Stimulated activated CD4-positive, alpha-beta T cell treated with anti-CD3 and anti-CD28 coated beads, Interleukin-1b, Interleukin-23, amount 100 ng/mL, for 48 hours (primary cell): ENCODE measurements at regions not wholly inside any gene's neighbourhood (a gene's known extent, or its start where the extent isn't known, plus 50 kb on each side); places are given as distances from the start of the nearest gene placed in this dataset.

Experiments
- DNase-seq: peaks from one replicate; pipeline ENCODE4 v3.0.0-alpha.2; 2020

DNA sequence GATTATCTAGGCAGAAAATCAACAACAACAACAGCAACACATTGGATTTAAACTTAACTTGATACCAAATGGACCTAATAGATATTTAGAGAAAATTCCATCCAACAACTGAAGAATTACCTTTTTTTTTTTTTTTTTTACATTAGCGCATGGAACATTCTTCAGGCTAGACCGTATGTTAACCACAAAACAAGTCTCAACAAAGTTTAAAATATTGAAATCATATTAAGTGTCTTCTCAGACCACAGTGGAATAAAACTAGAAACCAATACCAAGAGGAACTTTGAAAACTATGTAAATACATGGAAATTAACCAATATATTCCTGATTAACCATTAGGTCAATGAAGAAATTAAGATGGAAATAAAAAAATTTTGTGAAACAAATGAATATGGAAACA, 315.8 kb downstream of the CSNK1G3 start:
- DNase-seq: no peak

DNA sequence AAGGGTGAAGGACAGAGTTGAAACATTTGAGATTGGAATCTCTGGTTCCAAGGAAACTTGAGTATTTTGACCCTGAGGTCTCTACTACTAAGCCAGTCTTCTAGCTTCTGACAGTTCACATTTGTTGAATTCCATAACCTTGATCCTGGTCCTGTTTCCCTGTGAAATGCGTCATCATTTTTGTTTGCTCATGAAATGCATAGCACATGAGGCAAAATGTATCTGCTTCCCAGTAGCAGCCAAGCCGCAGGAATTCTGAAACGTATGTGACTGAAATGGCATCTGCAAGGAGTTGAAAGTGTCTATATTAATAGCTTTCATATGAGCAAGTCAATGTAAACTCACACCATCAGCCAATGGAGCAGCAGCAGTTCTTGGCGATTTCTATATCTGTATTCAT, 307.9 kb downstream of the CSNK1G3 start:
- DNase-seq: no peak

DNA sequence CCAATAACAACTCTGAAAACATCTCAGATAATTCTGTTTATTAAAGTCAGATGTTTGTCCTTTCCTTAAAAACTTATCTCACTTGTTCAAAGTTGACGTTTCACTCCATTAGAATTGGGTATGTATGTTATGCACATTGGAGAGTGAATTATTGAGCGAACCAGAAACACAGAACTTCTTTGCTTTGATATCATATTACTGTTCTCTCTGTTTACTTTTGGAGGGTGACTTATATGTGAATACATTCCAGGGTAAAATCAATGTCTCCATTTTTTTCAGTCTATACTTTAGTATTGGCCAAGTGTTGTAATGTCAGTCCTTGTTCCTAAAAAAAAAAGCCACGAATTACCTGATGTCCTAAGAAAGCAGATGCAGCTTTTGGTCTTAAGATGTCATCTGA, 307.4 kb downstream of the CSNK1G3 start:
- DNase-seq: no peak

DNA sequence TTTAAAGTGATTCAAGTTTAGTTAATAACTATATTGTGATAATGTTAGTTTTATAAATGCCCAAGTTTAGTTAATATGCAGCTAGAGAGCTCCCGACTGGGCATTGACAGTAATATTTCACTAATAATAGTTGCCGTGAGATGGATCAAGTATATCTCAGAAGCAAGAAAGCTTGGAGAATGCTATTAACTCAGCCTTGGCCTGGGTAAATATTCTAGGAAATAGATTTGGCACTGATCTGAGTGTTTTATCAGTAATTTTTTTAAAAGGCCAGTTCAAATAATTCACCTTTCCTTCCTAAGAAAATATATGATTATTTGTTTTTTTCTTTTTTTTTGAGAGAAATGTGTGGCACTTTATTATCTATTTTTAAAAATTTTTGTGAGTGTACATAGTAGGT, 305.3 kb downstream of the CSNK1G3 start:
- no peak for DNase-seq

DNA sequence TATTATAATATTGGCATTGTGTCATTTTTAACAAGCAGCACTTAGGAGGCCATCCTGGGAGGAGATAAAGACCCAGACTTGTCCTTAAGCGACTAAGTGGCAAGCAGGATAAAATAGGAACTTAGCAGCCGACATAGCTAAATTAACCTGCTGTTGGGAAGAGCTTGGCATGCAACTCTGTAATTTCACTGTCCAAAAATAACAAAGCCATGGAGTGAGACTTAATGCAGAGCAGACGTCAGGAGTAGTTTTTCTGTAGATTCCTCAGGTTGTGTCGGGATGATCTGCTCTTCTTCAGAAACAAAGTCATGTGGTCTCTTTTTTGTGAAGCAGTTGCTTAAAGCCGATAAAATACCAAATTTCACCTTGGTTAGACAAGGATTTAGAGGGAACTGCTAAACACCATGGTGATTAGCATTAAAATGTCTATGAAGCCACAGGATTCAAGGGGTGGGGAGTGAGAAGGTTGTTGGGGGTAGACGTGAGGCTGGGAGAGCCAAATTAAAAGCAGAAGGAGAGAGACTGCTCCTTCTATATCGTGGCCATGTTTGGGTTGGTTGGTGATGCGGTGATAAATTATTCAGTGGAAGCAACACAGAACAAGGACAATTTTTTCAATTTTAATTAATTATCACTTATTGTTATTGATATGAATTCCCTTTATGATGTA, 303.0 kb downstream of the CSNK1G3 start:
- DNase-seq: no peak

DNA sequence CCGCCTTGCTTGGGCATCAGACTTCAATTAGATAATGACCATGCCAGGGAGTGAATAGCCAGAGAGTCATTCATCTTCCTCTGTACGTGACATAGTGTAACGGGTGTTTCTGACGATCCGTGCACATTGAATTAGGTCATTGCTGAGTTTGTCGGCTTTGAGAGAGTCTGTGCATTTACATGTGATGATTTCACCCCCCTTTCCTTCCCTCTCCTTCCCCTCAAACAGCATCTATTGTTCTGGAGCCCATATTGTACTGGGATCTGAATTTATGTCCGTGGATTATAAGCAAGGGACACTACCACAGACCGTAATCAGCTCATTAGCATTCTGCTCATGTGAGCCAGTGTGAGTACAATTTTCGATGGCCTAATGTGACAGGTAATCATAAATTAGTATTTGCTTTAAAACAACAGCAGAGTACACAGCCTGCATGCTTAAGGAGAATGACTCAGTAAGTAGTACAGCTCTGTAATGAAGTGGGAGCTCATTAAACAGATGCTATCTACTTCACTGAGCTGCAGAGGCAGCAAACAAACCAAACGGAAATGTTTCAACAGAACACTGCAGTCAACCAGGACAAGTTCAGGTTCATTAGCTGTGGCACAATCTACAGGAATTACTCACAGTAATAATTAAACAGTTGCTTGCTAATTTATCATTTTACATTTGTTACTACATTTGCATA, 302.1 kb downstream of the CSNK1G3 start:
- no peak for DNase-seq

DNA sequence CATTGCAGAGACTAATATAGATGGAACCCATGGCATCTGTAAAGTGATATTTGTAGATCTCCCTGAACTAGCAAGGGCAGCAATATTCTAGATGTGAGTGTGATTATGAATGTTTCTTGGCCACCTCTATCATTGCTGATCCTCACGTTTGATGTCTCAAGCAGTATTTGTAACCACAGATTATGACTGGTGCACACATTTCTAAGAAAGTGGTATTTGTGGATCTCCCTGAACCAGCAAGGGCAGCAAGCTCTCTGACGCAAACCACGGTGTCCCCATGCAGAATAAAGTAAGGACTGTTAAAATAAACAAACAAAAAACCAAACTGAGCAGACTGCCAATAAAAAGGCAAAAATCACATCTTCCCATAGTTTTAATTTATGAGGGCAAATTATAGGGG, 301.3 kb downstream of the CSNK1G3 start:
- no peak for DNase-seq

DNA sequence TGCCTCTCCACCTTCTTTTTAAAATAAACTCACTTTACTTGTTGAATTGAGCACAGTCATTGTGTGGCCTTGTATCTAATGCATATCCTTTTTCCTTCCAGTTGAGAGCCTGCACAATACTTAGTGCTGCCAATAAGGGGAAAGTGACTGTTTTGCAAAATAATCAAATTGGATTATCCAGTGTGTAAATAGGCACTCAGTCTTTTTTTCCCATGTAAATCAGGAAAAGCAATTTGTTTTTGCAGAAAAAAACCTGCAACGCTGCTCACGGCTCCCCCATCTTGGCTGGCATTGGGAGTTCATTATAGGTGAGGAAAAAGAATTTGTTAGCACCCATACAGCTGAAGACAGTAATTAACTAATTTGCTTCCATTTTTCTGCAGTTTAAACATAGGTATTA, 299.9 kb downstream of the CSNK1G3 start:
- no peak for DNase-seq

DNA sequence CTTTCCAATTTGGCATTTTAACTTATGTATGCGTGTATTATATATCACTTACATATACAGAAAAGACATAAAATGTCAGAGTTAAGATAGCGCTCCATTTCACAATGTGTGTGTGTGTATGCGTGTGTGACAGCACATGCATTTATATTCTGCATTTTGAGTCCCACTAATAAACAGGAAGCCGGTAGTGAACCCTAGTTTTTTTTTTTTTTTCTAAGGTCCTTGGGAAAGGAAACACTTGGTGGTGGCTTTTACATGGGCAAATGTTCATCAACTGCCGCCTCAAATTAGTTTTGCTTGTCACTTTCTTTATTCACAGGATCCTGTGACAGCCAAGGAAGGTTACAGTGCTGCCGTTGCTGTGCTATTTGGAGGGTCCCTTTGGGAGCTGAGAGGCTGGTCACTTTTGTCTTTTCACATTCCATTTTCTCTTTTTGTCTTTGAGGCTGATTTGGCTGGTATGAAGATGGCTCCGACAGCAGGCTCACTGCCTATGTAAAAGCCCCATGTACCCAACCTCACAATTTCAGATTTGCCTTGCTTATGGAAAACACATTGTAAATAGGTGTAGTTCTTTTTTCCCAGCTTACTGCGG, 298.9 kb downstream of the CSNK1G3 start:
- DNase-seq: no peak

DNA sequence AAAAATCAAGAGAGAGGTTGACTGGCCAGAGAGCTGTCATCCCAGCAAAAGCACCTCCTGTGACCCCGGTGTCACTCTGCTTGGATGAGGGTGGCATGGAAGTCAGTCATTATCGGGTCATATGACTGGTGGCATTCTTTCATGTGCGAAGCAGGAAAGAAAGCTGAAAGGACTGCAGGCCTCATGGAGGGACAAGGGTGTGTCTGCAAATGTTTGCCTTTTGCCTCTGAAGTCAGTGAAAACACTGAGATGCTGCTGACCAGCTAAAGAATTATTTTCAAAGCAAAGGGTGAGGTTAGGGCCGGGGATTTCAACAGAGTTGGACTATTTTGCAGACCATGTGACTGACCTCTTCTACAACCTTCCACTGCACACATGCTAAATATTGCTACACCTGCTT, 298.3 kb downstream of the CSNK1G3 start:
- DNase-seq: no peak

DNA sequence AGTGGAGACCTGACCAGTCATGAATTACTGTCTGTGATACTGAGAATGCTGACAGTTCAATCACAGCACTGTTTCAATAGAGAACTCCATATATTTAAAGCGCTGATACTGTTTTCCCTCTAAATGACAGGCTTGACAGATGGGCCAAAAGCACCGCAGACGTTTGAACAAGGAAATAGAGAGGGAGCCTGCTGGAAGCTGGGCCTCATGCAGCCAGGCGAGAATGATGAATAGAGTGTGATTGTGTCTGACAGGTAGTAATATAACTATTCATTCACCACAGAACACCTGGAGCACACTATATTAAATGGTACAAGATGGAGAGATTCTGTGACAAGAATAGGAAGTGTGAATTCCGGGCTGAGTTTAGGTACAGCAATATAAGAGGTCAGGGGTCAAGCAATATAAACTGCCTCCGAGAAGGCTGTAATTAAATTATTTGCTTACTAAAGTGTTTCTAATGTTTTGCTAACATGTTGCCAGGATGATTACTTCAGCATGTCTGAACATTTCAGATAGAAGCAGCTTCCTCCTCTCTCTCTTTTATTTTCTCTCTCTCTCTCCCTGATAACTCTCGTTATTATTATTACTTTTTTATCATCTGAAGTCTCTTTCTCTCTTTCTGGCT, 297.7 kb downstream of the CSNK1G3 start:
- no peak for DNase-seq

DNA sequence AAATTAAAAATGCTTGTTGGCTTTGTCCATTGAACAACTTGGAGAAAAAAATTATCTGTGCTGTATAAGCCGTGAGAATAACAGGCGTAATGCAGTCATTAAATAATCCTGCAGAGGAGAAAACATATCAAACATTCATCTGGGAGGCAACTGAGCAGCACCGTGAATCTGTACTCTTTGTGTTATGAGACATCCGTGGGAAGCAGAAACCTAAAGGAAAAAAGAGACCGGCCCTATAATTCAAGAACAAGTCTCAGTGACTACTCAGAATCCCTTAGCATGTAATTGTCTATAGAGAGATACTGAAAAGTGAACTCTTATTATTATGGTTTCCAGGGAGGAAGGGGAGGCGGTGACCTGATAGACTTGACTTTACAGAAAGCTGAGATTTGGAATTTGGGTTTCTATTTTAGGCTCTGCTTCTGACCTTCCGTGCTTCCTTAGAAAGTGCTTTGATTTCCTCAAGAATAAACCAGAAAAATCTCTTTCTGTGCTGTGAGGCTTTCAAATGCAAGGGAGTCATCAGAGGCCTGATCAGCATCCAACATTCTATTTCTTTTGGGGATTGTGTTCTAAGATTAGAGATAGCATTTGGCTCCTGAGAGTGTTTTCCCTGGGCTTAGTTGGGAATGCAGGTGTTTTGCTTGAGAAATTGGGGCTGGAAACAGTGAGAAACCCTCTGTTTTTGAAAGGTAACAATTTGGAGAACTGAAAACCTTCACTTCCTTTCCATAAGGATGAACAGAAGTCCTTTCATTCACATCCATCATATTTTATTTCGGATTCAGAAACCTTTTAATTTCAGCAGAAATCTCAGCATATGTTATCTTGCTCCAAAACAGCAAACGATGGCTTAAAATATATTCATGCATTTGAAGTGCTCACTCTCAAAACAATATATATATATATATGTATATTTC, 296.7 kb downstream of the CSNK1G3 start:
- no peak for DNase-seq

DNA sequence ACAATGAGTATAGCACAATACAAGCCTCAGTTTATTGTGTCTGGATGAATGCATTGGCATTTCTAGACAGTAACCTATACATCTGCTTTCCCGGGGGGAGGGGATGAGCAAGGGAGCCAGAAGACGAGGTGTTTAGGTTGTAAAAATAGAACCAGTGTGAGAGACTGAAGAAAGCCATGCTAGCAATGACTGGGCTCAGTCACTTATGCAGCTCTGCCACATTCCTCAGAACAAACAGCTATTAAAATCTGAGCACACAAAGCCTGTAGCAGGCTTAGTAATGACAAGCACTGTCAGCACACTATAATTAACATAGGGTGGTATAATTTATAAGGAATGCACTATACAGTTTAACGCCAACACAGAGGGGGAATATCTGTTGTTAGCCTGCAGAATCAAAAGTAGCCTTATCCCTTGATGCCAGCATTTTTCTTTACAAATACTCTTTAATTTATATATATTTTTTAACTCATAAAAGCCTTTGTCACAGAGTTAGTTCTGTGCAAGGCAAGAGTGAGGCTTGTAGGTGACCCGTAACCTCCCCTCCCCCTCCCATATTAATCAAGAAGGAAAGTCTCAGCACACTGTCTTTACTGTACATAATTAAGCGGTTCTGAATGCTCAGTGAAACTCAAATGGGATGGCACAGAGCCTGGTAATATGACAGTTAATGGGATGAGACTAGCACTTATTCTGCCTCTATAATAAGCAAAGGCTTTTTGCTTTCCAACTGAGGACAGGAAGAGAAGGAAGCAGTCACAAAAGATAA, 295.4 kb downstream of the CSNK1G3 start:
- no peak for DNase-seq

DNA sequence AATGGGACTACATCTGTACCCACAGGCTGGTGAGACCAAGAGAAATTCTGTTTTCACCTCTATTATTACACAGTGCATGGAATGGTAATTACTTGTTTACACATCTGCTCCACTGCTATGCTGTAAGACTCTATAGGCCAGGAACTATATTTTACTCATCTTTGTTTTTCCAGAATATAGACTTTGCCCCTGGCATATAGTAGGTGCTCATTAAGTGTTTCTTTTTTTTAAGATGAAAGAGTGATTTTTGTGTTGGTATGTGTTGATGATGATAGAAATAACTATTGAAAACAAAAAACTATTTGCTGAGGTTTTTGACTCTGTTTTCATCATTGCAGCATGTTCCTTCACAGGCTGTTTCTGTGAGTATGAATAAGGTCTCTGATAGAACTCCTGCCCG, 294.7 kb downstream of the CSNK1G3 start:
- no peak for DNase-seq

DNA sequence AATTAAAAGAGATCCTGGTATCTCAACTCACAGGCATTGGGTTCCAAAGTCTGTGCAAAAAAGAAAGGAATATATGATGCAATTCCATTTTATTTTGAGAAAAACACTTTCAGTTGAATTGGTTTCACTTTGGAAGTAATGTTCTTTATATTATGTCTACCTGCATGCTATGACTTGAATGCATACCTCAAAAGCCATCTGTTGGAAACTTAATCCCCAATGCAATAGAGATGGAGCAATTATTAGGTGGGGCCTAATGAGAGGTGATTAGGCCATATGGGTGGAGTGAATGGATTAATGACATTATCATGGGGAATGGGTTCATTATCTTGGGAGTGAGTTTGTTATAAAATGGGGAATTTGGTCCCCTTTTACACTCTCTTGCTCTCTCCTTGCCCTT, 293.3 kb downstream of the CSNK1G3 start:
- DNase-seq: no peak

DNA sequence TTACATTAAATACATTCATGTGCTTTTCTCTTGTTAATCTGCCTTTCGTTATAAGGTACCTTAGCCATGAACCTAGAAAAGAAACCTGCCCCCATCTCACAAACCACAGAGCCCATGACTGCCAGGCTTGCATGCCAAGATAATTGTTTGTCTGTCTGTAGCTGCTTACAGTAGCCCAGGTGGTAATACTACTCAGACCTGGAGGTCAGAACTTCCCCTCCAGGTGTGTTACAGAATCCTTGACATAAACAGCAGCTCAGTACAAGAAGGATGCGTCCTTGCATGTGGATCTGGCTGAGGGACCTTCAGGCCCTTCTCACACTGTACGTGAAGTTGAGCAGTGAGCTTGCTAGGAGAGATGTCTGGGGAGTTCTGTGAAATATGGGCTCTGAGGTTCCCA, 291.4 kb downstream of the CSNK1G3 start:
- DNase-seq: no peak

DNA sequence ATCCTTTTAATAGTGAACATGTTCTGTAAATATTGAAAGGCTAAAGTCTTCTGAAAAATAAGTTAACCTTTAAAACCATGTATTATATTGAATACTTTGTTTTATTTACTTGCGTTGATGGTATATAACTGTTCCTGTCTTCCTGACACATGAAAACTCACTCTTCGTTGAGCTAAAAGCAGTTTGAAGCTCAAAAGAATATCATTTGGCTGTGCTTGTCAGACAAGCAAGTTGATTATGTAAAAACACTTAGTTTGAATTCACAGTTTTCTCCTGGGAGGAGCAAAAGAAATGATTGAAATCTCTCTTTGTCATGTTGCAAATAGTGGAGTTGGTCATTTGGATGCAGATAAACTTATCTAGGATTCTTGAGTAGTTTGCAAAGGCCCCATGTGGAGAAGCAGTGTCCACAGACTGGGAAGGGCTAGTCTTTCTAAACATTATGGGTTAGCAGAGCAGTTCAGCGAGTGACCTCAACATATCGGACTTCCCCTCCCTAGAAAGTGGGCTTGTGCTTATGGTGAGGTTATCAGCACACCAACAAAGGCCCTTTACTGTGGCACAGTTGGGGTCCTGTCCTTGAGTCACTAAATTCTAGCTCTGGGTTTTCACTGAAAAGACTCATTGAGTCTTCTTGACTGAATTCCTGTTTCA, 290.4 kb downstream of the CSNK1G3 start:
- DNase-seq: no peak

DNA sequence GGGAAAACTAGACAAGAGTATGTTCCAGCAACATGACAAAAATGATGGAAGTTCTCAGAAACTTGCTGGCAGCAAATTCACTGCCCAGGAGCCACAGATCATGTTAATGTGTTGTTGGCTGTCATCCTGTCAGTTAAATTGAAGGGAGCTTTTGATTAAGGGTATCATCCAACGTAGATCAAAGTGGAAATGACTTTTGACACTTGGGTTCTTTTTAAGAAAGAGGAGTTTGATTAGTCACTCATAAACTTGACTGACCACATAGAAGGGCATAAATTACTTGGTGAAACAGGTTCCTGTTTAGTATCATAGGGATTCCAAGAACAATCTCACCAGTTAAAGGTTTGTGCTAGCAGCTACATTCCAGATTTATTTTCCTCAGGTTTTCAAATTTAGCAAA, 288.7 kb downstream of the CSNK1G3 start:
- DNase-seq: no peak

DNA sequence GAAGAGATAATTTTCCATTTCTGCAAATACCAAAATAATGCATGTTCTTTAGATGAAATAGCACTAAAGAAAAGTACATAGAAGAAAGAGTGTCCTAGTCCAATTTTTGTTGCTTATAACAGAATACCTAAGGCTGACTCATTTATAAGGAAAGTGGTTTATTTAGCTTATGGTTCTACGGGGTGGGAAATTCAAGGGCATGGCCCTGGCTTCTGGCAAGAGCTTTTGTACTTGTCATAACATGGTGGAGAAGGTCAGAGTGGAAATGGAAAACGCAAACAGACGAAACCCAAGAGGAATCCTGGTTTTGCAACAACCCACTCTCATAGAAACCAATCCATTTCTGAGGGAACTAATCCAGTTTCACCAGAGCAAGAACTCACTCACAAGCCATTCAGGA, 283.7 kb downstream of the CSNK1G3 start:
- no peak for DNase-seq

DNA sequence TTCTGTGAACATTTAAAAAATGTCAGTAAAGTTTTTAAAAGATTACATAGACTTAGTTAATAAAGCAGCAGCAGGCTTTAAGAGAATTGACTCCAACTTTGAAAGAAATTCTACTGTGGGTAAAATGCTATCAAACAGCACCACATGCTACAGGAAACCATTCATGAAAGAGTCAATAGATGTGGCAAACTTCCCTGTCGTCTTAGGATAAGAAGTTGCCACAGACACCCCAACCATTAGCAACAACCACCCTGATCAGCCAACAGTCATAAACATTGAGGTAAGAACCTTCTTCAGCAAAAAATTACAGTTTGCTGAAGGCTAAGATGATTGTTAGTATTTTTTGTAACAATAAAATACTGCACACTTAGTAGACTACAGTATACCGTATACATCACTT, 278.2 kb downstream of the CSNK1G3 start:
- DNase-seq: no peak

DNA sequence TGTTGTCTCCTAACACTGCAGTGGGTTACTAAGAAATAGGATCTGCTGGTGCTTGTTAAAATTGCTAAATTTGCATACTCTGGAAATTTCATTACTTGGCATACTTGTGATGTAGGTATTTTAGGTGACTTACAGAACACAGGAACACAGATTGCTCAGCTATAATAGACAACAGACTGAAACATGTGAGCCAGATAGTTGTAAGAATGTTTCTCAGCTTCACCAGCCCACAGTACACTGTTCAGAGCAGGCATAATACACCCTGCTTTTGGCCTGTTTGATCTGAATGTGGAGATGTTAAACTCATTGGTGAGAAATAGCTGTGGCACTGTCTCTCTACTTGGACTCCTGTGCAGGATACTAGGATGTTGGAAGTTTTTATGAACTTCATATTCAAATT, 275.7 kb downstream of the CSNK1G3 start:
- no peak for DNase-seq

DNA sequence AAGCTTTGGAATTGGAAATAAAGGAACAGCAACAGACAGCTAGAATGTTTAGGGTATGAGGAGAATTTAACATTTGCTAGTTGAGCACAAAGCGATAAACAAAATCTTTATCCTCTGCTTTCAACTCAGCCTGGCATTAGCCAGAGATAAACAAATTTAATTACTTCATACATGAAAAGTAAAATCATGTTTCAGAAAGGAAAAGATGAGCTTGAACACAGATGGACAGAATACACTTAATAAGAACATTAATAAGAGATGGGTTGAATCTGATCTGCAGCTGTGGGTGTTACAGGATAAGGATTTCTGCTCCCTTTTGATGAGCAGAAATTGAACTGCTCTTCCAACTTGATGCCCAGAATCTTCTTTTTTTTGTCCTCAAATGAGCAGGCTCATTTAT, 275.2 kb downstream of the CSNK1G3 start:
- no peak for DNase-seq
